ENCODE measurements at regions not wholly inside any gene's neighbourhood (a gene's known extent, or its start where the extent isn't known, plus 50 kb on each side); places are given as distances from the start of the nearest gene placed in this dataset.

GRCh38 chr5:110361471-110361870, 365.0 kb downstream of the TMEM232 start:
- Histone ChIP-seq H4K5ac (ENCODE audit: low read depth, low read length) (no peak overlapping the region), H3K27ac (ENCODE audit: insufficient read depth, low read length) (no peak overlapping the region), H3K9me1 (ENCODE audit: insufficient read depth, low read length) (no peaks in the 10 kb centered on the region), H3K36me3 (ENCODE audit: control insufficient read depth, insufficient read depth, low read length) (no peaks in the 10 kb centered on the region), H3K14ac (replicated peaks; ENCODE audit: low read depth, low read length) (no peak overlapping the region), H4K8ac (ENCODE audit: low read depth in 2 of 2, low read length in 2 of 2) (no peak overlapping the region), H3K9ac (ENCODE audit: low read depth, low read length) (no peak overlapping the region), H2BK120ac (ENCODE audit: low read depth, low read length) (no peak overlapping the region), H3K18ac (ENCODE audit: low read depth, low read length) (no peak overlapping the region), H3K27me3 (ENCODE audit: control insufficient read depth, insufficient read depth, low read length) (no peaks in the 10 kb centered on the region), H3K4me2 (ENCODE audit: low read depth, low read length) (no peak overlapping the region), H3K56ac (ENCODE audit: extremely low read depth, insufficient read depth, low read length) (no peak overlapping the region), H3K4me1 (ENCODE audit: control insufficient read depth, insufficient read depth, low read length) (no peaks in the 10 kb centered on the region), H2AFZ (replicated peaks; ENCODE audit: low read length, poor library complexity) (no peak overlapping the region), H2AK9ac (replicated peaks; ENCODE audit: low read depth, low read length, poor library complexity) (no peak overlapping the region), H3K23ac (ENCODE audit: low read depth, low read length) (no peak overlapping the region), H4K91ac (ENCODE audit: insufficient read depth, low read depth, low read length) (no peak overlapping the region), H2BK5ac (ENCODE audit: low read depth, low read length, poor library complexity, severe bottlenecking) (no peak overlapping the region), H3K9me3 (ENCODE audit: control insufficient read depth, insufficient read depth, low read length) (no peaks in the 10 kb centered on the region), H3K4me3 (ENCODE audit: insufficient read depth, low read depth, low read length) (no peak overlapping the region), H2AK5ac (ENCODE audit: low read depth, low read length) (no peak overlapping the region), H2BK15ac (ENCODE audit: low read depth, low read length) (no peak overlapping the region), H3K4ac (ENCODE audit: low read depth, low read length) (no peak overlapping the region), H4K20me1 (ENCODE audit: insufficient read depth, low read length) (no peaks in the 10 kb centered on the region), H2BK20ac (ENCODE audit: low read depth, low read length) (no peak overlapping the region), H3K79me1 (ENCODE audit: low read depth in 1 of 2, low read length in 2 of 2) (no peaks in the 10 kb centered on the region)
- dilution Hi-C loops (cut with HindIII; ENCODE audit: low sequenced_read_pairs, unreplicated experiment) (no loop called here), intact Hi-C loops (cut with micrococcal nuclease) (no loop called here), in situ Hi-C loops (cut with MboI; ENCODE audit: low sequenced_read_pairs) (no loop called here)
- ChIA-PET CTCF (interaction anchor here (0.6 kb wide), 1 partner anchor 831 kb away, joined by 3 read pairs; no protein-coding TSS in a partner anchor), POLR2A (ENCODE audit: unreplicated experiment) (no interaction called here)
- no TSS peak for BruUV-seq (replicated peaks)
- DNase-seq (no peak), ATAC-seq (ENCODE audit: low read depth) (no peak)
- TF ChIP-seq, protein P1, sequence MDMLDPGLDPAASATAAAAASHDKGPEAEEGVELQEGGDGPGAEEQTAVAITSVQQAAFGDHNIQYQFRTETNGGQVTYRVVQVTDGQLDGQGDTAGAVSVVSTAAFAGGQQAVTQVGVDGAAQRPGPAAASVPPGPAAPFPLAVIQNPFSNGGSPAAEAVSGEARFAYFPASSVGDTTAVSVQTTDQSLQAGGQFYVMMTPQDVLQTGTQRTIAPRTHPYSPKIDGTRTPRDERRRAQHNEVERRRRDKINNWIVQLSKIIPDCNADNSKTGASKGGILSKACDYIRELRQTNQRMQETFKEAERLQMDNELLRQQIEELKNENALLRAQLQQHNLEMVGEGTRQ (IDR thresholded peaks at IDR 0.05; ENCODE audit: low read depth, low read length) = no peak
- no peak for TF ChIP-seq RFX5 (IDR thresholded peaks at IDR 0.05; ENCODE audit: low read depth, low read length)
- TF ChIP-seq CHD1 (IDR thresholded peaks at IDR 0.05; ENCODE audit: low read depth, low read length) = no peak
- TF ChIP-seq, protein P2, sequence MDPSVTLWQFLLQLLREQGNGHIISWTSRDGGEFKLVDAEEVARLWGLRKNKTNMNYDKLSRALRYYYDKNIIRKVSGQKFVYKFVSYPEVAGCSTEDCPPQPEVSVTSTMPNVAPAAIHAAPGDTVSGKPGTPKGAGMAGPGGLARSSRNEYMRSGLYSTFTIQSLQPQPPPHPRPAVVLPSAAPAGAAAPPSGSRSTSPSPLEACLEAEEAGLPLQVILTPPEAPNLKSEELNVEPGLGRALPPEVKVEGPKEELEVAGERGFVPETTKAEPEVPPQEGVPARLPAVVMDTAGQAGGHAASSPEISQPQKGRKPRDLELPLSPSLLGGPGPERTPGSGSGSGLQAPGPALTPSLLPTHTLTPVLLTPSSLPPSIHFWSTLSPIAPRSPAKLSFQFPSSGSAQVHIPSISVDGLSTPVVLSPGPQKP (IDR thresholded peaks at IDR 0.05; ENCODE audit: borderline replicate concordance, low read depth, low read length) = no peak
- TF ChIP-seq, protein P3, sequence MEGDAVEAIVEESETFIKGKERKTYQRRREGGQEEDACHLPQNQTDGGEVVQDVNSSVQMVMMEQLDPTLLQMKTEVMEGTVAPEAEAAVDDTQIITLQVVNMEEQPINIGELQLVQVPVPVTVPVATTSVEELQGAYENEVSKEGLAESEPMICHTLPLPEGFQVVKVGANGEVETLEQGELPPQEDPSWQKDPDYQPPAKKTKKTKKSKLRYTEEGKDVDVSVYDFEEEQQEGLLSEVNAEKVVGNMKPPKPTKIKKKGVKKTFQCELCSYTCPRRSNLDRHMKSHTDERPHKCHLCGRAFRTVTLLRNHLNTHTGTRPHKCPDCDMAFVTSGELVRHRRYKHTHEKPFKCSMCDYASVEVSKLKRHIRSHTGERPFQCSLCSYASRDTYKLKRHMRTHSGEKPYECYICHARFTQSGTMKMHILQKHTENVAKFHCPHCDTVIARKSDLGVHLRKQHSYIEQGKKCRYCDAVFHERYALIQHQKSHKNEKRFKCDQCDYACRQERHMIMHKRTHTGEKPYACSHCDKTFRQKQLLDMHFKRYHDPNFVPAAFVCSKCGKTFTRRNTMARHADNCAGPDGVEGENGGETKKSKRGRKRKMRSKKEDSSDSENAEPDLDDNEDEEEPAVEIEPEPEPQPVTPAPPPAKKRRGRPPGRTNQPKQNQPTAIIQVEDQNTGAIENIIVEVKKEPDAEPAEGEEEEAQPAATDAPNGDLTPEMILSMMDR (conservative IDR thresholded peaks at IDR 0.05; ENCODE audit: low read depth, low read length) = no peak
- TF ChIP-seq MAZ (IDR thresholded peaks at IDR 0.05; ENCODE audit: borderline replicate concordance, low read depth, low read length) = no peak
- no peak for TF ChIP-seq MXI1 (IDR thresholded peaks at IDR 0.05; ENCODE audit: borderline replicate concordance, low read depth, low read length)
- no peak for TF ChIP-seq MAFK (IDR thresholded peaks at IDR 0.05; ENCODE audit: low read depth, low read length)
- no peak for TF ChIP-seq BHLHE40 (IDR thresholded peaks at IDR 0.05; ENCODE audit: low read depth, low read length)
- no peak for TF ChIP-seq SMC3 (IDR thresholded peaks at IDR 0.05; ENCODE audit: low read depth, low read length)
- no peak for TF ChIP-seq NFE2L2 (IDR thresholded peaks at IDR 0.05; ENCODE audit: low read depth, low read length)
- TF ChIP-seq FOS (IDR thresholded peaks at IDR 0.05; ENCODE audit: low read depth, low read length) = no peak

Data from IMR-90 (cell line).